GM12801 (cell line): ENCODE measurements at regions not wholly inside any gene's neighbourhood (a gene's known extent, or its start where the extent isn't known, plus 50 kb on each side); places are given as distances from the start of the nearest gene placed in this dataset.

Source experiments
- CTCF ChIP-seq: IDR thresholded peaks from one replicate; pipeline ENCODE4 v1.5.1; 2011; ENCODE audit warnings: control low read depth; ENCODE audit not compliant: insufficient read length; ENCODE audit errors: extremely low read depth

GRCh38 chr7:86976958-86977357 is 82.5 kb downstream of the ELAPOR2 start:
- no peak for TF ChIP-seq CTCF

GRCh38 chr7:86975914-86976313 is 83.5 kb downstream of the ELAPOR2 start:
- TF ChIP-seq CTCF = no peak

GRCh38 chr7:86975449-86975848 is 84.0 kb downstream of the ELAPOR2 start:
- TF ChIP-seq CTCF = no peak

GRCh38 chr7:86972072-86972471 is 87.4 kb downstream of the ELAPOR2 start:
- TF ChIP-seq CTCF = no peak

GRCh38 chr7:86970986-86971385 is 88.5 kb downstream of the ELAPOR2 start:
- TF ChIP-seq CTCF = no peak

- TF ChIP-seq CTCF = no peak
These were observed 88.9 kb downstream of the ELAPOR2 start for GRCh38 chr7:86970547-86970946.

- no peak for TF ChIP-seq CTCF
These were observed 89.6 kb downstream of the ELAPOR2 start for GRCh38 chr7:86969865-86970264.

- no peak for TF ChIP-seq CTCF
These were observed 90.8 kb downstream of the ELAPOR2 start for GRCh38 chr7:86968618-86969017.
